K562 (cell line): ENCODE measurements at regions not wholly inside any gene's neighbourhood (a gene's known extent, or its start where the extent isn't known, plus 50 kb on each side); places are given as distances from the start of the nearest gene placed in this dataset.
"Not testable (repeated sequence)": the region's sequence is repeated elsewhere in the genome, so short reads cannot be mapped to it uniquely, and the experiment has no call there.

Experiments
- ATAC-seq: fragments of 200-7000 bp; cut with Tn5 transposase; 3 replicates; pipeline ENCODE4 v1.9.1; 2020; ENCODE audit warnings: moderate library complexity
- BruUV-seq: library from RNA; stranded (reverse); fragments of 400-500 nt; replicated peaks from 2 replicates; lab custom pipeline; 2021; lab: Mats Ljungman, UMichigan
- CTCF ChIA-PET: fragments of 300-600 bp; formaldehyde crosslinking; extraction: SDS; loops from one replicate; lab custom pipeline; 2021; ENCODE audit warnings: low intra/inter-chr PET ratio; lab: Yijun Ruan, JAX
- POLR2A ChIA-PET: fragments of 300-600, 350-650 bp; sonication (Branson Sonifier 250); formaldehyde crosslinking; extraction: SDS; loops from one replicate; lab custom pipeline; 2021; ENCODE audit warnings: antibody characterized with exemption, inconsistent platforms; lab: Yijun Ruan, JAX
- DNase-seq, 4 experiments: peaks; one replicate each; pipeline versions ENCODE4 v3.0.0 to v3.0.0-alpha.2; 2011 to 2018; ENCODE audit warnings: low spot score in 3 of 4, mixed read lengths in 3 of 4; ENCODE audit errors: extremely low read depth in 1 of 4
- FAIRE-seq: peaks from 2 replicates; lab custom pipeline; 2011; peaks lifted over from hg19 to GRCh38; lab: Jason Lieb, UNC
- H2AFZ ChIP-seq: 2 replicates; pipeline ENCODE4 v1.6.0; 2011; ENCODE audit warnings: low read depth, low read length, control low read depth, inconsistent platforms
- H3K27ac ChIP-seq: fragments of 200-600 bp; 3 replicates; pipeline ENCODE4 v1.8.0; 2011; ENCODE audit warnings: low read depth, mild to moderate bottlenecking, control low read depth, inconsistent platforms, low read length, moderate library complexity, mixed read lengths; ENCODE audit errors: extremely low read depth
- H3K27me3 ChIP-seq, 2 experiments: fragments of 300-600 bp in 1 of 2; 2 replicates in 1 of 2; 3 replicates in 1 of 2; pipeline versions ENCODE4 v1.6.0 to v1.8.0; 2011; ENCODE audit warnings: inconsistent platforms in 2 of 2, low read length in 2 of 2, mild to moderate bottlenecking in 1 of 2, mixed read lengths in 1 of 2, moderate library complexity in 1 of 2; ENCODE audit not compliant: control insufficient read depth in 2 of 2, insufficient read depth in 2 of 2
- H3K36me3 ChIP-seq: fragments of 300-600 bp; 3 replicates; pipeline ENCODE4 v1.8.0; 2011; ENCODE audit warnings: mild to moderate bottlenecking, low read length, inconsistent platforms; ENCODE audit not compliant: control insufficient read depth, insufficient read depth
- H3K4me1 ChIP-seq, 2 experiments: fragments of 200-600 bp in 1 of 2; replicated peaks in 1 of 2; 2 replicates in 1 of 2; 3 replicates in 1 of 2; pipeline versions ENCODE4 v1.5.1 to v1.8.0; 2011; ENCODE audit warnings: inconsistent platforms in 2 of 2, low read length in 2 of 2, mild to moderate bottlenecking in 1 of 2, mixed read lengths in 1 of 2, moderate library complexity in 1 of 2; ENCODE audit not compliant: control insufficient read depth in 2 of 2, insufficient read depth in 2 of 2
- H3K4me2 ChIP-seq: 2 replicates; pipeline ENCODE4 v1.6.1; 2011; ENCODE audit warnings: low read length, control low read depth, inconsistent platforms, mixed read lengths; ENCODE audit not compliant: insufficient read depth
- H3K4me3 ChIP-seq: fragments of 200-600 bp; sonication (generic), shearing (Covaris generic); 2 replicates; pipeline ENCODE4 v1.5.1; 2016; ENCODE audit warnings: control low read depth, inconsistent platforms
- H3K79me2 ChIP-seq: fragments of 200-600 bp; 3 replicates; pipeline ENCODE4 v1.8.0; 2011; ENCODE audit warnings: low read length, inconsistent platforms; ENCODE audit not compliant: control insufficient read depth, insufficient read depth
- H3K9ac ChIP-seq, 2 experiments: 2 replicates each; pipeline versions ENCODE4 v1.6.0 to v1.6.1; 2011; ENCODE audit warnings: low read depth in 2 of 2, low read length in 2 of 2, control low read depth in 1 of 2, inconsistent platforms in 1 of 2, mild to moderate bottlenecking in 1 of 2, mixed read lengths in 1 of 2; ENCODE audit not compliant: insufficient read depth in 1 of 2
- H3K9me1 ChIP-seq: one replicate; pipeline ENCODE4 v1.6.0; 2011; ENCODE audit warnings: inconsistent platforms, mild to moderate bottlenecking, low read length, moderate library complexity; ENCODE audit not compliant: control insufficient read depth, insufficient read depth
- H3K9me3 ChIP-seq: replicated peaks from 2 replicates; pipeline ENCODE4 v1.5.1; 2011; ENCODE audit warnings: low read depth, low read length, inconsistent platforms; ENCODE audit not compliant: control insufficient read depth, insufficient read depth
- H4K20me1 ChIP-seq: replicated peaks from 2 replicates; pipeline ENCODE4 v1.6.1; 2011; ENCODE audit warnings: low read length, inconsistent platforms, mixed read lengths; ENCODE audit not compliant: control insufficient read depth, insufficient read depth
- FOXP1 ChIP-seq: sonication (generic); formaldehyde crosslinking; IDR thresholded peaks from 2 replicates; pipeline ENCODE4 v1.8.0; 2022; ENCODE audit warnings: mild to moderate bottlenecking, missing genetic modification reagents
- IRF2 ChIP-seq: sonication (generic); formaldehyde crosslinking; IDR thresholded peaks from 2 replicates; pipeline ENCODE4 v1.8.1; 2022; ENCODE audit warnings: mild to moderate bottlenecking, missing genetic modification reagents
- WGBS: fragments of 100-300 bp; shearing (Covaris generic); methylation state at CpG from one replicate; pipeline ENCODE4 v1.1.6; 2016; ENCODE audit warnings: low coverage, mixed read lengths; ENCODE audit not compliant: insufficient coverage; ENCODE audit errors: missing lambda C conversion rate; 5-methylcytosine and 5-hydroxymethylcytosine counted together
- in situ Hi-C: fragments of 300-500 bp; cut with MboI; formaldehyde crosslinking; loops from 4 replicates; pipeline ENCODE4 v1.15.0; 2018; ENCODE audit warnings: inconsistent platforms, mixed read lengths
- intact Hi-C: fragments of 100-400 bp; cut with micrococcal nuclease; formaldehyde crosslinking; loops from 2 replicates; pipeline ENCODE4 v1.14.2; 2022
- TF ChIP-seq, protein P1 (sequence below): sonication (generic); formaldehyde crosslinking; IDR thresholded peaks from 2 replicates; pipeline ENCODE4 v1.8.1; 2023; ENCODE audit warnings: mild to moderate bottlenecking, missing genetic modification reagents, moderate library complexity
- TF ChIP-seq, protein P2 (sequence below), 2 experiments: IDR thresholded peaks in 1 of 2; conservative IDR thresholded peaks in 1 of 2; 2 replicates each; pipeline ENCODE4 v1.6.1; 2016; ENCODE audit warnings: low read depth in 2 of 2, mild to moderate bottlenecking in 1 of 2, missing compliant biosample characterization in 1 of 2, missing genetic modification characterization in 1 of 2, moderate library complexity in 1 of 2

- H3K9me3 ChIP-seq, H3K4me2 ChIP-seq, H3K4me3 ChIP-seq, H3K27ac ChIP-seq, ATAC-seq, H3K4me1 ChIP-seq, H3K9ac ChIP-seq, H3K36me3 ChIP-seq, DNase-seq, BruUV-seq, in situ Hi-C loops, H3K9me1 ChIP-seq, H2AFZ ChIP-seq, H3K79me2 ChIP-seq, CTCF ChIA-PET, FAIRE-seq: not testable (repeated sequence)
- POLR2A ChIA-PET = interaction anchor here (0.5 to 2.5 kb wide), 9 partner anchors 11 to 347 kb away, joined by 3 to 12 read pairs (median 4); no protein-coding TSS in a partner anchor
- Histone ChIP-seq H3K27me3 (peaks cover 5 to 31% of the 10 kb centered on the region in 2 experiments; a peak in 4 of 5 replicates), H4K20me1 (peaks cover 33% of the 10 kb centered on the region)
- WGBS = 0% methylated on average over 3 of the region's 3 CpGs
- TF ChIP-seq FOXP1 (CRISPR knock-in tag) = peak; percentile 4; the same call in 1 of the 2 replicates
- TF ChIP-seq, protein P1, sequence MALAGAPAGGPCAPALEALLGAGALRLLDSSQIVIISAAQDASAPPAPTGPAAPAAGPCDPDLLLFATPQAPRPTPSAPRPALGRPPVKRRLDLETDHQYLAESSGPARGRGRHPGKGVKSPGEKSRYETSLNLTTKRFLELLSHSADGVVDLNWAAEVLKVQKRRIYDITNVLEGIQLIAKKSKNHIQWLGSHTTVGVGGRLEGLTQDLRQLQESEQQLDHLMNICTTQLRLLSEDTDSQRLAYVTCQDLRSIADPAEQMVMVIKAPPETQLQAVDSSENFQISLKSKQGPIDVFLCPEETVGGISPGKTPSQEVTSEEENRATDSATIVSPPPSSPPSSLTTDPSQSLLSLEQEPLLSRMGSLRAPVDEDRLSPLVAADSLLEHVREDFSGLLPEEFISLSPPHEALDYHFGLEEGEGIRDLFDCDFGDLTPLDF = 0 out of 2 replicates have a peak, but pooled peaks have one; percentile 48
- TF ChIP-seq, protein P2, sequence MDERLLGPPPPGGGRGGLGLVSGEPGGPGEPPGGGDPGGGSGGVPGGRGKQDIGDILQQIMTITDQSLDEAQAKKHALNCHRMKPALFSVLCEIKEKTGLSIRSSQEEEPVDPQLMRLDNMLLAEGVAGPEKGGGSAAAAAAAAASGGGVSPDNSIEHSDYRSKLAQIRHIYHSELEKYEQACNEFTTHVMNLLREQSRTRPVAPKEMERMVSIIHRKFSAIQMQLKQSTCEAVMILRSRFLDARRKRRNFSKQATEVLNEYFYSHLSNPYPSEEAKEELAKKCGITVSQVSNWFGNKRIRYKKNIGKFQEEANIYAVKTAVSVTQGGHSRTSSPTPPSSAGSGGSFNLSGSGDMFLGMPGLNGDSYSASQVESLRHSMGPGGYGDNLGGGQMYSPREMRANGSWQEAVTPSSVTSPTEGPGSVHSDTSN (CRISPR knock-in tag; IDR thresholded peaks at IDR 0.05; ENCODE audit: low read depth) = 0 out of 2 replicates have a peak, but pooled peaks have one; percentile 8
- TF ChIP-seq, protein P2 (tag; conservative IDR thresholded peaks at IDR 0.05; ENCODE audit: low read depth) = not testable (repeated sequence)
- peak; percentile 86; the same call in 1 of the 2 replicates for TF ChIP-seq IRF2 (CRISPR knock-in tag)
- intact Hi-C loops = loop anchor here (5.0 kb wide), 1 partner anchor 52 kb away; no protein-coding TSS in a partner anchor
These were observed 112.9 kb upstream of the IGLL5 start for GRCh38 chr22:22774762-22775161.
